ENCODE measurements at regions not wholly inside any gene's neighbourhood (a gene's known extent, or its start where the extent isn't known, plus 50 kb on each side); places are given as distances from the start of the nearest gene placed in this dataset.

DNA sequence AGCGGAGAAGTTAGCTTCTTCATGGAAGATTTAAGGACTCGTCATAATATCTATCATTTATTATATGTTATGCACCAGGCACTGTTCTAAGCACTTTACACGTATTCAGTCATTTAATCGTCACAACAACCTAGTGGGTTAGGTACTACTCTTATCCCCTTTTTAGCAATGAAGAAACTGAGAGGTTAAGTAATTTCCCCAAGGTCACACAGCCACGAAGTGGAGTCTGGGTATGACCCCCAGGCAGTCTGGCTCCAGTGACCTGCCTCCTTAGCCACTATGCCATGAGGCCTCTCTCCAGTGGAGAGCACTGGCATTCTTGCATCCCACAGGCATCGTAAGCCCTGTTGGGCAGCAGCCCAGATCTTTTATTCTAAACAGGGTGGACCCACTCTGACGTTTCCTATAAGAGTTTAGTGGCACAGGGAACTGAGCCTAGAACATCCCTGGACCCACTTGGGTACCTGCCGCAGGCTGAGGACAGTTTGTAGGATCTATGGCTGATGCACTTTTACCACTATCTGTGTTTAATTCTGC is 123.0 kb downstream of the NAV1 start:
- no peak overlapping the region for H3K4me3 Mint-ChIP-seq
- CTCF ChIA-PET, result no interaction called here
- no peaks in the 10 kb centered on the region for H3K9me3 Mint-ChIP-seq (ENCODE audit: low read depth)
- ATAC-seq, result no peak
- H3K27me3 Mint-ChIP-seq, result peaks cover 3% of the 10 kb centered on the region
- no peaks in the 10 kb centered on the region for H3K36me3 Mint-ChIP-seq
- DNase-seq, result no peak
- no peak overlapping the region for H3K27ac Mint-ChIP-seq
- no peaks in the 10 kb centered on the region for H3K4me1 Mint-ChIP-seq

DNA sequence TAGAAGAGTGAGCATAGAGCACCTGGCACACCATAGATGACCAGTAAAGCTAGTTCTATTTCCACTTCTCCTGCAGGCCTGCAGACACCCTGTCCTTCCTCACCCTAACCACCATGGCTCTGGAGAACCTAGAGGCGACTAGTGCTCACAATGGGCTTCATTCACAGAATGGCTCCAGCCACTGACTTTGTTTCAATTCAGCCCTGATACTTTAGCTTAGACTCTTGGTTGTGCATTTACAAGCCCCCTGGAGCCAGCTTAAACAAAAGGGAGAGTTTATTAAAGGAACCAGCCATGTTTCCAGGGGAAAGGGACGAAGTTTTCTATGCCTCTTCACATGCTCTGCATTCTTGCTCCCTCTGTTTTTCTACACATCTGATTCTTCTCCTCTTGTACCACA is 123.7 kb downstream of the NAV1 start:
- no peak overlapping the region for H3K27ac Mint-ChIP-seq
- H3K4me1 Mint-ChIP-seq, result no peaks in the 10 kb centered on the region
- CTCF ChIA-PET, result no interaction called here
- H3K4me3 Mint-ChIP-seq, result no peak overlapping the region
- ATAC-seq (no peak), DNase-seq (no peak)
- H3K36me3 Mint-ChIP-seq, result no peaks in the 10 kb centered on the region
- no peaks in the 10 kb centered on the region for H3K9me3 Mint-ChIP-seq (ENCODE audit: low read depth)
- peaks cover 3% of the 10 kb centered on the region for H3K27me3 Mint-ChIP-seq

DNA sequence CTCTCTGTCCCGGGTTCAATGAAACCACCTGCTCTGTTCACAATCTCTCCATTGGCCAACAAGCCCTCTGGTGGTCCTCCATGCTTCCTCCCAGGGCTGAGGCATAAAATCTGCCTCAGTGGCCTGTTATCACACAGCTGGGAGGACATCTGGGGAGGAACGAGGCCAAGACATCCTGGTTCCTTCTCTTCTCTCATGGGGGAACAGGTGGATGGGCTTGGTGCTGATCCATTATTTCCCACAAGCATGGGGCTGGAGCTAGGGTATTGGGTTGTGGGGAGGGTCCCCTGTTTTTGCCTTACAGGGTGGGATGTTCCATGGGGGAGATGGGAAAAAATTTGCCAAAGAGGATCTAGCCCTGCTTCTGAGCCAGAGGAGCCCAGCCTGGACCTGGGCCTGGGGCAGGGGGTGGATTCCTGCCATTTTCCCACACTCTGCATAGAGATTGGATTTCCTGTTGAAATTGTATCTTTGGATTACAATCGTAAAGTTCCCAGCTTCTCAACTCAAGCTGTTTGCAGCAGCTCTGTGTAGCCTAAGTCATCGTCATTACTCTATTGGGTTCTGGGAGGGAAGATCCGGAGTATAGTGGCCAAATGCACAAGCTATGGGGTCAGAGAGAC is 124.7 kb downstream of the NAV1 start:
- no peaks in the 10 kb centered on the region for H3K9me3 Mint-ChIP-seq (ENCODE audit: low read depth)
- no peaks in the 10 kb centered on the region for H3K36me3 Mint-ChIP-seq
- ATAC-seq (no peak), DNase-seq (no peak)
- H3K27ac Mint-ChIP-seq, result no peak overlapping the region
- H3K4me1 Mint-ChIP-seq, result no peaks in the 10 kb centered on the region
- CTCF ChIA-PET, result no interaction called here
- peaks cover 3% of the 10 kb centered on the region for H3K27me3 Mint-ChIP-seq
- no peak overlapping the region for H3K4me3 Mint-ChIP-seq

DNA sequence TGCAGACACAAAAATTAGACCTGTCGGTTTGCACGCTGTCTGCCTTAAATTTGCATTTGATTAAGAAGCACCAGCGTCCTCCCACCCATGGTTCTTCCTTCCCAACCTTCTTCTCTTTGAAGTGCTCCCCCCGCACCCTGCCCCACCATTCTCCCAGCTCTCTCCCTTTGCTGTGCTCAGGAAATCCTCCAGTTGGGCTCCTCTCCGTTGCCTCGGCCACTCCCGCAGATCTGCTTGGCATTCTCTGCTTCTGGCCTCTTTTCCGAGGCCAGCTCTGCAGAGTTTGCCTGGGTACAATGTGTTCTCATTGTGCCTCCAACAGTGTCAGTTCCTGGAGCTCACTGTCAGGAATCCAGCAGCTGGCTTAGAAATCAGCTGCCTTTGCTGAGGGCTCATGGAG is 126.1 kb downstream of the NAV1 start:
- H3K27ac Mint-ChIP-seq, result no peak overlapping the region
- peaks cover 6% of the 10 kb centered on the region for H3K27me3 Mint-ChIP-seq
- CTCF ChIA-PET, result interaction anchor here (1.0 to 1.1 kb wide), 2 partner anchors 39 to 44 kb away, joined by 3 read pairs; no protein-coding TSS in a partner anchor
- H3K4me3 Mint-ChIP-seq, result no peak overlapping the region
- H3K9me3 Mint-ChIP-seq (ENCODE audit: low read depth), result no peaks in the 10 kb centered on the region
- DNase-seq (no peak), ATAC-seq (no peak)
- no peaks in the 10 kb centered on the region for H3K36me3 Mint-ChIP-seq
- no peaks in the 10 kb centered on the region for H3K4me1 Mint-ChIP-seq

DNA sequence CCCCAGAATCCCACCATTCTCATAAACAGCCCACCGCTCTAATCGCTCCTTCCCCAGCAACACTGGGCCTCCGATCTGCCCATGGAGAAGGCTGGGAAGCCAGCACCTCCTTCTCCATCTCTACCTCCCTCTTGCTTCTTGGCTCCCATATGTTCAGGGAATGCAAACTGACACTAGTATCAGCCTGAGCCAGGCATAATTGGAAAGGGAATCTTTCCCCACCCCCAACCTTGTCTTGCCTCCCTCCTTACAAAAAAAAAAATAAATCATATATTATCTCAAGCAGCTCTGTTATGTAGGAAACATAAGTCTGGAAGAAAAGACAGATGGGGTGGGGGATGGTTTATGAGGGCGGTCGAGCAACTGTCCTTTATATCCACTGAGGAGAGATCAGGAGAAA is 127.2 kb downstream of the NAV1 start:
- peaks cover 6% of the 10 kb centered on the region for H3K27me3 Mint-ChIP-seq
- no peak overlapping the region for H3K4me3 Mint-ChIP-seq

DNA sequence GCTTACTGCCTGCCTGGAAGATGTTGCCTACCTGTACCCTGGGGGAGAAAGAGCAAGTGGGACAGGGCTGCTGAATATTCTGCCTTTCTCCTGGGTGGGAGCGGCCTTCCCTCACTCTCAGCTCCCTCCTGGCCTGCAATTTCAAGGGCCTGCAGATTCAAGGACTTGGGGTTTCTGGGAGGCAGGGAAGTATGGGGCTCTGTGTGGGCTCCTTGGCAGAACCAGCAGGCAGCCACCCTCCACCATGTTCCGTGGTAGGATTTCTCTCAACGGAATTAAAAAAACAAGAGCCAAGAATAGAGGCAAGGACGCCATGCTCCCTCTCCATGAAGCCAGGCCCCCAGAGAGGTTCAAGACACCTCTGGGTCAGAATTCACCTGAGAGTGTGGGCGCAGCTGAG is 127.7 kb downstream of the NAV1 start:
- DNase-seq (no peak), ATAC-seq (no peak)
- H3K4me3 Mint-ChIP-seq, result no peak overlapping the region
- no peaks in the 10 kb centered on the region for H3K36me3 Mint-ChIP-seq
- H3K4me1 Mint-ChIP-seq, result no peaks in the 10 kb centered on the region
- H3K9me3 Mint-ChIP-seq (ENCODE audit: low read depth), result no peaks in the 10 kb centered on the region
- CTCF ChIA-PET, result interaction anchor here (1.1 kb wide), 1 partner anchor 12 kb away, joined by 3 read pairs; no protein-coding TSS in a partner anchor
- H3K27me3 Mint-ChIP-seq, result peaks cover 6% of the 10 kb centered on the region
- H3K27ac Mint-ChIP-seq, result no peak overlapping the region

More for the DNA sequence above, 127.2 kb downstream of the NAV1 start:
- H3K9me3 Mint-ChIP-seq (ENCODE audit: low read depth), result no peaks in the 10 kb centered on the region
- no peaks in the 10 kb centered on the region for H3K4me1 Mint-ChIP-seq
- CTCF ChIA-PET, result interaction anchor here (1.0 kb wide), 1 partner anchor 43 kb away, joined by 3 read pairs; no protein-coding TSS in a partner anchor
- no peaks in the 10 kb centered on the region for H3K36me3 Mint-ChIP-seq
- H3K27ac Mint-ChIP-seq, result no peak overlapping the region
- ATAC-seq (no peak), DNase-seq (no peak)

DNA sequence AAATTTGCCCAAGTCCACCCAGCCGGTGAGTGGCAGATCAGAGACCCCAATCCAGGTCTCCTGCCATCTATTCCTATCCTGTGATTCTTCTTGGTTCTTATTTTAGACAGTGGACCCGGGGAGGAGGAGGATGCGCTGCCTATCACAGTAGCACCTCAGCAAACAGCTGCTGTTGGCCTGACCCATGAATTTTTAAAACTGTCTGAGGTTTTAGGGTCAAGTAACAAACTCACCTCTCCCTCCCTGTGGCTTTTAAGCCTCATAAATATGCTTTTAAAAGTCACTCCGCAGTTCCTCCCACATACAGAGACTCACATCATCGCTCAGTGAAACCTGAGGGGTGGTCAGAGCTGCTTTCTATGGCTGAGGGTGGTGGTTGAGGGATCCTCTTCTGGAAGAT is 128.6 kb downstream of the NAV1 start:
- no peak for DNase-seq

DNA sequence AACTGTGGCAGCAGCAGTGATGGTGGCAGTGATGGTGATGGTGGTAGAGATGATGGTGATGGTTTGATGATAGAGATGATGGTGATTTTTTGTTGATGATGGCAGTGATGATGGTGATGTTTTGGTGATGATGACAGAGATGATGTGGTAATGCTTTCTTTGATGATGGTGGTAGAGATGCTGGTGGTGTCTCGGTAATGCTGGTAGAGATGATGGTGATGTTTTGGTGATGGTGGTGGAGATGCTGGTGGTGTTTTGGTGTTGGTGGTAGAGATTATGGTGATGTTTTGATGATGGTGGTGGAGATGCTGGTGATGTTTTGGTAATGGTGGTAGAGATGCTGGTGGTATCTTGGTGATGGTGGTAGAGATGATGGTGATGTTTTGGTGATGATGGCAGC is 131.6 kb downstream of the NAV1 start:
- Mint-ChIP-seq H3K36me3 (no peaks in the 10 kb centered on the region), H3K4me3 (no peak overlapping the region), H3K4me1 (no peaks in the 10 kb centered on the region), H3K27me3 (peaks cover 9% of the 10 kb centered on the region), H3K27ac (no peak overlapping the region), H3K9me3 (ENCODE audit: low read depth) (no peaks in the 10 kb centered on the region)
- DNase-seq, result no peak
- ATAC-seq, result no peak
- CTCF ChIA-PET, result no interaction called here

More for the DNA sequence above, 128.6 kb downstream of the NAV1 start:
- Mint-ChIP-seq H3K4me3 (no peak overlapping the region), H3K4me1 (no peaks in the 10 kb centered on the region), H3K9me3 (ENCODE audit: low read depth) (no peaks in the 10 kb centered on the region), H3K27me3 (peaks cover 6% of the 10 kb centered on the region), H3K27ac (no peak overlapping the region), H3K36me3 (no peaks in the 10 kb centered on the region)
- no peak for ATAC-seq
- CTCF ChIA-PET, result interaction anchor here (1.1 kb wide), 1 partner anchor 11 kb away, joined by 3 read pairs; no protein-coding TSS in a partner anchor

DNA sequence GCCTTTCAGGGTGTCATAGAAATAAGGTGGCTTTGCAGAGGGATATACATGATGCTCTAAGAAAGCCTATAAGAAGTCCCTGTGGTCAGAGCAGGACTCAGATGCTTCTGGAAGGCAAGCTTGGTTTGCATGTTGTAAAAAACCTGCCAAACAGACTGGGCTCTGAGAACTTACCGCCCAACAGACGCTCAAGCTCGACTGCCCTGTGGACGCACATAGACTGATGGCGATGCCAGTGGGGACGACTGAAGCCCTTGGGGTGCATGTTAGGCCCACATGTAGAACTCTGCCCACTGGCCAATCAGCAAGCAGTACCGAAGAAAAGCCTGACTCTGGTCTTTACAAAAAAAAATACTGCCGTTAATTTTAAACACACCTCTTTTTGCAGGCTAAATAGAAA is 133.8 kb downstream of the NAV1 start:
- Mint-ChIP-seq H3K36me3 (no peaks in the 10 kb centered on the region), H3K27ac (no peak overlapping the region), H3K4me3 (no peak overlapping the region), H3K9me3 (ENCODE audit: low read depth) (no peaks in the 10 kb centered on the region), H3K4me1 (no peaks in the 10 kb centered on the region), H3K27me3 (peaks cover 9% of the 10 kb centered on the region)
- DNase-seq (no peak), ATAC-seq (no peak)
- CTCF ChIA-PET, result interaction anchor here (1.4 kb wide), 1 partner anchor 113 kb away, joined by 3 read pairs; no protein-coding TSS in a partner anchor

DNA sequence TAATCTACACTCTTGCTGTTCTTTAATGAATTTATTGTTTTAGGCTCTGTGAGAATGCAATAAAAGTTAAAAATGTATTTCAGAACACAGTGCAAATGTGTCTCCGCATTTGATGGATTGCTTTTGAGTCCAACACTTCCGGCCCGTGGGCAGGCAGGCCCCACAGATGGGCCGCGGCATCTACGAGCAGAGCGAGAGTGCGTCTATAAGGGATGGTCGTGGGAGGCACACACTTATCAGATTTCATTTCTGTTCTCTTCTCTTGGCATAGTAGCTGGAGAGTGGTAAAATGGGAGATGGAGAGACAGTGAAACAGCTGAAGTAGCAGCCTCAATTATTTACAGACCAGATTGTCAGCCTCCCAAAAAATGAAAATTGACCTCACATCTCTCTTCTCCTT is 134.2 kb downstream of the NAV1 start:
- Mint-ChIP-seq H3K36me3 (no peaks in the 10 kb centered on the region), H3K27me3 (peaks cover 9% of the 10 kb centered on the region), H3K27ac (no peak overlapping the region), H3K9me3 (ENCODE audit: low read depth) (no peaks in the 10 kb centered on the region), H3K4me3 (no peak overlapping the region), H3K4me1 (no peaks in the 10 kb centered on the region)
- DNase-seq (no peak), ATAC-seq (no peak)
- CTCF ChIA-PET, result interaction anchor here (1.4 kb wide), 1 partner anchor 113 kb away, joined by 3 read pairs; no protein-coding TSS in a partner anchor

DNA sequence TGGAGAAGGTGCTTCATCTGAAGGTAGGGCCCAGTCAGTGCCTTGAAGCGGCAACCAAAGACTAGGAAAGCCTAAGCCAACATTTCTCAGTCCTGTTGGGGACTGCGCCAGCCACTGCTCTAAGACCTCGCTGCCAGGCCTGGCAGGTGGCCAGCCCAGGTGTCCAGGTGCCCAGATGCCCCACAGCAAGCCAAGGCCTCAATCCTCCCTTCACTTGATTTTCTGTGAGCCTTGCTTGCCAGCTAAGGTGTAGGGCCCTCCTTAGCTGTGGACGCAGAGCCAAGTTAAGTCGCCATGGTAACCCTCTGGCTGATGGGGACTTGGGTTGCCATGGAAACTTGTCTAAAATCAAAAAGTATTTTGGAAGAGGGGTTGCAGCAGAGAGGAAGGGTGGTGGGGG is 135.0 kb downstream of the NAV1 start:
- ATAC-seq (no peak), DNase-seq (no peak)
- Mint-ChIP-seq H3K36me3 (no peaks in the 10 kb centered on the region), H3K27me3 (peaks cover 8% of the 10 kb centered on the region), H3K4me1 (no peaks in the 10 kb centered on the region), H3K4me3 (no peak overlapping the region), H3K9me3 (ENCODE audit: low read depth) (no peaks in the 10 kb centered on the region), H3K27ac (no peak overlapping the region)
- CTCF ChIA-PET, result no interaction called here

DNA sequence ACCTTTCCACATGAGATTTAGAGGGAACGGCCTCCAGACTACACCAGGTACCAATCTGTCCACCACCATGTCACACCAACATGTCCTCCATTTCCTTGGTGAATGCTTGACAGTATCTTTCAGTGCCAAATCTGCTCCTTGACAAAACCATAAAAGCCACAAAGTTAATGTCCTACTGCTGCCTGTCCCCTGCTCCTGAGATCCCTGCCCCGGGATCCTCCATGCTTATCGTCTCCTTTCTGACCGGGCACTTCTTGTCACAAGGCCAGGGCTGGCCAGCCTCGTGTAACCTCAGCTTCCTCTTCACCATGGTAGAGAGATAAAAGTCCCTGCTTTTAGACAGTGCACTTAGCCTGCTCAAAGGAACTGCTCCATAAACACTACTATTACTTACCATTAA is 136.2 kb downstream of the NAV1 start:
- Mint-ChIP-seq H3K27me3 (peaks cover 8% of the 10 kb centered on the region), H3K27ac (no peak overlapping the region), H3K9me3 (ENCODE audit: low read depth) (no peaks in the 10 kb centered on the region), H3K4me3 (no peak overlapping the region), H3K4me1 (no peaks in the 10 kb centered on the region), H3K36me3 (no peaks in the 10 kb centered on the region)
- ATAC-seq, result no peak
- DNase-seq, result no peak
- CTCF ChIA-PET, result no interaction called here

DNA sequence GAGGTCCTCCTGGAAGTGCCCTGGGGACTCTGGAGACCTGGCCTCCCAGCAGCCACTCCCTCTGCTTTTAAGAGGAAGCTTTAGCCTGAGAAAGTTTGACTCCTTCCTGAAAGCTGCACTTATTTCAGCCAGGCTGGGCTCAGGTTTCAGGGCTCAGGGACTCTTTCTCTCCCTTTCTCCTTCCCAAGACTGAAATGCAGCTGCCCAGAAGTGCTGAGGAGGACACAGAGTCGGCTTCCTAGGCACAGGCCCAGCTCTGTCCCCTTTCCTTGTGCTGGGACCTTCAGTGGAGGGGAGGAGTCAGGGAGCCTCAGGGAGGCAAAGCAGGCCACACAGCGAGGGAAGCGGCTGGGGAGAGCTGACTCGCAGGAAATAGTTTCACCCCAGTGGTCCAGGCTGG is 137.3 kb downstream of the NAV1 start:
- H3K27me3 Mint-ChIP-seq, result peaks cover 8% of the 10 kb centered on the region
- H3K27ac Mint-ChIP-seq, result no peak overlapping the region
- CTCF ChIA-PET, result no interaction called here
- ATAC-seq (no peak), DNase-seq (no peak)
- H3K36me3 Mint-ChIP-seq, result no peaks in the 10 kb centered on the region
- H3K4me3 Mint-ChIP-seq, result no peak overlapping the region
- no peaks in the 10 kb centered on the region for H3K9me3 Mint-ChIP-seq (ENCODE audit: low read depth)
- no peaks in the 10 kb centered on the region for H3K4me1 Mint-ChIP-seq

DNA sequence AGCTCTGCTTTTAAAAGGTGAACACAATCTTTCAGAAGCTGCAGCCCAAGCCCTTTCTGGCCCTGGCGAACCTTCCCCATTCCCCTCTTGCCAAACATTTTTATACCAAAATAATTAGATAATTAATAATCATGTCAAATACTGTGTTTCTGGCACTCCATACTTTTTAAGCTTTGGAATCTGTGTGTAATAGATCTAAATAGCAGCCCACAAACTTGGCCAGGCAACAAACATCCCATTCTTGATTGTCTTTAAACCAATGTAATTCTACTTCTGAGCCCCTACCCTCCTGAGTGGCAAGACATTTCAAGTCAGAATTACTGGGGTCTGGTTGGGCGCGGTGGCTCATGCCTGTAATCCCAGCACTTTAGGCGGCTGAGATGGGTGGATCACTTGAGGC is 137.7 kb downstream of the NAV1 start:
- ATAC-seq (no peak), DNase-seq (no peak)
- CTCF ChIA-PET, result no interaction called here
- Mint-ChIP-seq H3K36me3 (no peaks in the 10 kb centered on the region), H3K27ac (no peak overlapping the region), H3K4me1 (no peaks in the 10 kb centered on the region), H3K27me3 (peaks cover 8% of the 10 kb centered on the region), H3K4me3 (no peak overlapping the region), H3K9me3 (ENCODE audit: low read depth) (no peaks in the 10 kb centered on the region)

All from activated CD8-positive, alpha-beta memory T cell treated with anti-CD3 and anti-CD28 coated beads, Interleukin-2, amount 10 ng/mL, durations not matched to agents 7 days and 5 days (primary cell).